ENCODE measurements at regions not wholly inside any gene's neighbourhood (a gene's known extent, or its start where the extent isn't known, plus 50 kb on each side); places are given as distances from the start of the nearest gene placed in this dataset.
"Not testable (repeated sequence)": the region's sequence is repeated elsewhere in the genome, so short reads cannot be mapped to it uniquely, and the experiment has no call there.

GRCh38 chr4:187364851-187365250 is 630.7 kb upstream of the ZFP42 start:
- no peak for DNase-seq

GRCh38 chr4:187366530-187366929 is 629.0 kb upstream of the ZFP42 start:
- no peak for DNase-seq

GRCh38 chr4:187370918-187371317 is 624.7 kb upstream of the ZFP42 start:
- no peak for DNase-seq

- DNase-seq: no peak
These were observed 617.1 kb upstream of the ZFP42 start for GRCh38 chr4:187378441-187378840.

GRCh38 chr4:187380181-187380581 is 615.4 kb upstream of the ZFP42 start:
- DNase-seq: peak; percentile 3

GRCh38 chr4:187383181-187383580 is 612.4 kb upstream of the ZFP42 start:
- no peak for DNase-seq

GRCh38 chr4:187387739-187388138 is 607.8 kb upstream of the ZFP42 start:
- DNase-seq: no peak

GRCh38 chr4:187389420-187389819 is 606.2 kb upstream of the ZFP42 start:
- no peak for DNase-seq

- no peak for DNase-seq
These were observed 604.9 kb upstream of the ZFP42 start for GRCh38 chr4:187390646-187391045.

- DNase-seq: no peak
These were observed 601.8 kb upstream of the ZFP42 start for GRCh38 chr4:187393531-187394344.

GRCh38 chr4:187396106-187396505 is 599.5 kb upstream of the ZFP42 start:
- DNase-seq: no peak

- DNase-seq: not testable (repeated sequence)
These were observed 587.1 kb upstream of the ZFP42 start for GRCh38 chr4:187408447-187408846.

GRCh38 chr4:187413564-187414358 is 581.8 kb upstream of the ZFP42 start:
- no peak for DNase-seq

GRCh38 chr4:187414716-187415115 is 580.9 kb upstream of the ZFP42 start:
- DNase-seq: no peak

- DNase-seq: no peak
These were observed 580.3 kb upstream of the ZFP42 start for GRCh38 chr4:187415231-187415630.

- DNase-seq: no peak
These were observed 579.4 kb upstream of the ZFP42 start for GRCh38 chr4:187416216-187416615.

GRCh38 chr4:187417721-187418120 is 577.9 kb upstream of the ZFP42 start:
- no peak for DNase-seq

- no peak for DNase-seq
These were observed 572.9 kb upstream of the ZFP42 start for GRCh38 chr4:187422655-187423054.

GRCh38 chr4:187424636-187425035 is 570.9 kb upstream of the ZFP42 start:
- no peak for DNase-seq

- DNase-seq: no peak
These were observed 569.1 kb upstream of the ZFP42 start for GRCh38 chr4:187426511-187426910.

GRCh38 chr4:187432310-187432709 is 563.3 kb upstream of the ZFP42 start:
- no peak for DNase-seq

- DNase-seq: no peak
These were observed 562.4 kb upstream of the ZFP42 start for GRCh38 chr4:187433141-187433540.

- no peak for DNase-seq
These were observed 559.3 kb upstream of the ZFP42 start for GRCh38 chr4:187436251-187436650.

- no peak for DNase-seq
These were observed 551.5 kb upstream of the ZFP42 start for GRCh38 chr4:187444061-187444460.

Measured in RPMI8226 (cell line).